ENCODE measurements at regions not wholly inside any gene's neighbourhood (a gene's known extent, or its start where the extent isn't known, plus 50 kb on each side); places are given as distances from the start of the nearest gene placed in this dataset.

DNA sequence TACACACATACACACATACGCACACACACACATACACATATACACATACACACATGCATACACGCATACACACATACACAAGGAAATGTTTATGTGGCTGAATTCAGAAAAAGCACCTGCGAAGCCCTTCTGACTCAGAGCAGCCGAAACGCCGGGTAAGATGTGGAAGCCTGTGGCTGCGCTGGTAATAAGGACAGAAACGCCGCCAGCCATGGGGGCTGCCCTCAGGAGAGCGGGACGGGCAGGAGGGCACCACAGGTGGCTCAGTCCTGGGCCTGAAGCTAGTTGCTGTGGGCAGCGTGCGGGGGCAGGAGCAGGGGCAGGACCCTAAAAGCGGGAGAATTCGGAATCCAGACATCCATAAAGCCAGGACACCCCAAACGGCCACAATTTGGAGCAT is 378.3 kb downstream of the BRD1 start:
- Histone ChIP-seq H3K36me3 (no peaks in the 10 kb centered on the region), H3K27me3 (peaks cover 4 to 71% (median 14%) of the 10 kb centered on the region in 3 donors), H3K27ac (no peak overlapping the region), H3K4me1 (no peaks in the 10 kb centered on the region), H3K9me3 (peaks cover 0 to 3% (median 0%) of the 10 kb centered on the region in 4 donors), H3K4me3 (no peak overlapping the region)
- TF ChIP-seq POLR2AphosphoS5 (IDR thresholded peaks at IDR 0.05) (no peak), POLR2A (IDR thresholded peaks at IDR 0.05) (no peak), EP300 (IDR thresholded peaks at IDR 0.05) (no peak)
- TF ChIP-seq, protein P1, sequence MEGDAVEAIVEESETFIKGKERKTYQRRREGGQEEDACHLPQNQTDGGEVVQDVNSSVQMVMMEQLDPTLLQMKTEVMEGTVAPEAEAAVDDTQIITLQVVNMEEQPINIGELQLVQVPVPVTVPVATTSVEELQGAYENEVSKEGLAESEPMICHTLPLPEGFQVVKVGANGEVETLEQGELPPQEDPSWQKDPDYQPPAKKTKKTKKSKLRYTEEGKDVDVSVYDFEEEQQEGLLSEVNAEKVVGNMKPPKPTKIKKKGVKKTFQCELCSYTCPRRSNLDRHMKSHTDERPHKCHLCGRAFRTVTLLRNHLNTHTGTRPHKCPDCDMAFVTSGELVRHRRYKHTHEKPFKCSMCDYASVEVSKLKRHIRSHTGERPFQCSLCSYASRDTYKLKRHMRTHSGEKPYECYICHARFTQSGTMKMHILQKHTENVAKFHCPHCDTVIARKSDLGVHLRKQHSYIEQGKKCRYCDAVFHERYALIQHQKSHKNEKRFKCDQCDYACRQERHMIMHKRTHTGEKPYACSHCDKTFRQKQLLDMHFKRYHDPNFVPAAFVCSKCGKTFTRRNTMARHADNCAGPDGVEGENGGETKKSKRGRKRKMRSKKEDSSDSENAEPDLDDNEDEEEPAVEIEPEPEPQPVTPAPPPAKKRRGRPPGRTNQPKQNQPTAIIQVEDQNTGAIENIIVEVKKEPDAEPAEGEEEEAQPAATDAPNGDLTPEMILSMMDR (IDR thresholded peaks at IDR 0.05): no peak
- intact Hi-C loops (cut with DNase I; ENCODE audit: low total_unique reads): no loop called here
- 62 to 78% (median 73%) methylated on average over 15 to 16 of the region's 16 CpGs for WGBS, 5 donors
- no peak for DNase-seq

DNA sequence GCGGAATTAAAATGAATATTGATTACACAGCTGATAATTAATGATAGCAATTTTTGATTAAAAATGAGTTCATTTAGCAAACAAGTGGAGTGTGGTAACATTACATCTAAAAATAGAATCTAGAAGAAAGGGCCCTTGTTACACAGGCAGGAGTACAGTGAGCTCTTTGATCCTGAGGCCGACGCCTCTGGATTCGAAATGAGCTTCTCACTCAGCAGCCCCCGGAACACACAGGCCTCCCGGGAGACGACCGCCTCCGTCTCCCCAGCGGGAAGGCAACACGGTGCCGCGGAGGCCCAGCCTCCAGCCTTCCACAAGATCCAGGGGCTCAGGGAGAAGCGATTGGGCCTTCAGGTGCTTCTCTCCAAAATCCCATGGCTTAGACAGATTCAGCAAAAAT is 379.1 kb downstream of the BRD1 start:
- peak in 1 of 2 donors; percentile 60 for DNase-seq
- no peaks in the 10 kb centered on the region for H3K36me3 ChIP-seq
- H3K4me1 ChIP-seq: no peaks in the 10 kb centered on the region
- peaks cover 4 to 66% (median 14%) of the 10 kb centered on the region in 3 donors for H3K27me3 ChIP-seq
- 12 to 37% (median 28%) methylated on average over 9 to 14 of the region's 14 CpGs for WGBS, 5 donors
- TF ChIP-seq POLR2A (IDR thresholded peaks at IDR 0.05): no peak
- TF ChIP-seq, protein P1 (IDR thresholded peaks at IDR 0.05): no peak
- TF ChIP-seq EP300 (IDR thresholded peaks at IDR 0.05): no peak
- no peak for TF ChIP-seq POLR2AphosphoS5 (IDR thresholded peaks at IDR 0.05)
- H3K27ac ChIP-seq: no peak overlapping the region
- intact Hi-C loops (cut with DNase I; ENCODE audit: low total_unique reads): no loop called here
- H3K9me3 ChIP-seq: peaks cover 0 to 3% (median 0%) of the 10 kb centered on the region in 4 donors
- no peak overlapping the region for H3K4me3 ChIP-seq

DNA sequence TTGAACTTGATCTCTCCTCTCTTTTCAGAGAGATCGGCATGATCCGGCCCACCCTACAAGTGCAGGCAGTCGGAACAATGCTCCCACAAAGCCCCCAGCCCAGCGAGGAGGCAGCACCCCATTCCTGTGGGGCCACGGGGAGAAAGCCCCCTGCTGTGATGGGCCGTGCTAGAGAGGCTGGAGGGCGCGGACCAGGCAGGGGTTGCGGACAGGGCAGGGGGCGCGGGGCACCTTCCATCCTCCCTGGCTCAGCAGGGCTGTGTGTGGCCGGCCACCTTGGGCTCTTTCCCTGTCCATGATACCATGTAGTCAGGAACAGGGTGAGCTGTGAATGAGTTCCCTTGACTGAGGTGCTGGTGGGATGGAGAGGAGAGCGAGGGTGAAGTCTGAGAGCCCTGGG is 379.8 kb downstream of the BRD1 start:
- Histone ChIP-seq H3K27me3 (peaks cover 4 to 65% (median 14%) of the 10 kb centered on the region in 3 donors), H3K27ac (no peak overlapping the region), H3K4me1 (no peaks in the 10 kb centered on the region), H3K36me3 (no peaks in the 10 kb centered on the region), H3K4me3 (no peak overlapping the region), H3K9me3 (peaks cover 0 to 3% (median 0%) of the 10 kb centered on the region in 4 donors)
- TF ChIP-seq, protein P1 (IDR thresholded peaks at IDR 0.05): no peak
- TF ChIP-seq EP300 (IDR thresholded peaks at IDR 0.05) (no peak), POLR2A (IDR thresholded peaks at IDR 0.05) (no peak), POLR2AphosphoS5 (IDR thresholded peaks at IDR 0.05) (no peak)
- no peak for DNase-seq
- intact Hi-C loops (cut with DNase I; ENCODE audit: low total_unique reads): no loop called here
- WGBS, 5 donors: 81 to 92% (median 88%) methylated on average over 8 to 13 of the region's 13 CpGs

DNA sequence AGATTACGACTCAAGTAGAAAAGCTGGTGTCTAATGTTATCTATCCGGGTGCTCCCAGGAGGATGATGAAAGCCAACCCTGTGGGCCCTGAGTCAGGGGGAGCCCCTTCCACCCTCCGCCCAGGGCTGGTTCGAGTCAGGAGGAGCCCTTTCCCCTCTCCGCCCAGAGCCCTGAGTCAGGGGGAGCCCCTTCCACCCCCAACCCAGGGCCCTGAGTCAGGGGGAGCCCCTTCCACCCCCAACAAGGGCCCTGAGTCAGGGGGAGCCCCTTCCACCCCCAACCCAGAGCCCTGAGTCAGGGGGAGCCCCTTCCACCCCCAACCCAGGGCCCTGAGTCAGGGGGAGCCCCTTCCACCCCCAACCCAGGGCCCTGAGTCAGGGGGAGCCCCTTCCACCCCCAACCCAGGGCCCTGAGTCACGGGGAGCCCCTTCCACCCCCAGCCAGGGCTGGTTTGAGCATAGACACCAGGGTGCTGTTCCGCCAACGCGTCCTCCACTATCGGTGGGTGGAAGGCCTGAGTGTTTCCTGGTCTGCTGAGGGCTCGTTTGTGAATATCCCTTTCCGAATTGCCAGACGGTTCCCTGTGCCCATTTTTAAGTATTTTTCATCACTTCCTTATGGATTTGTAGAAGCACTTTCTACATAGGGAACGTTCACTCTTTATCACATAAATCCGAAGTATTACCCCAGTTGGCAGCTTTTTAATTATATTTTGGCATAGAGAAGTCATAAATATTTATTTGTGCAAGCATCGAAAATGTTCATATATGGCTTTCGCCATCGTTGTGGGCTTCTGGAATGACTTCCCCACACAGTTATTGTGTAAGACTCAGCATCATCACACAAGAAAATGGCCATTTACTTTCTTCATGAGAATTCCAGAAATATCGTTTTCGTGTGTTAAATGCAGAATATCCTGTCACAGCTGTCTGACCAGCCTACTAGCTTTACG is 380.6 kb downstream of the BRD1 start:
- Histone ChIP-seq H3K27me3 (peaks cover 4 to 65% (median 14%) of the 10 kb centered on the region in 3 donors), H3K27ac (no peak overlapping the region), H3K9me3 (peaks cover 0 to 3% (median 0%) of the 10 kb centered on the region in 4 donors), H3K4me1 (no peaks in the 10 kb centered on the region), H3K36me3 (no peaks in the 10 kb centered on the region), H3K4me3 (no peak overlapping the region)
- 67 to 73% (median 72%) methylated on average over 20 to 21 of the region's 21 CpGs for WGBS, 5 donors
- intact Hi-C loops (cut with DNase I; ENCODE audit: low total_unique reads): no loop called here
- TF ChIP-seq, protein P1 (IDR thresholded peaks at IDR 0.05): no peak
- TF ChIP-seq POLR2A (IDR thresholded peaks at IDR 0.05) (no peak), EP300 (IDR thresholded peaks at IDR 0.05) (no peak), POLR2AphosphoS5 (IDR thresholded peaks at IDR 0.05) (no peak)
- DNase-seq: no peak
